CD4-positive, alpha-beta T cell (primary cell): ENCODE measurements at regions not wholly inside any gene's neighbourhood (a gene's known extent, or its start where the extent isn't known, plus 50 kb on each side); places are given as distances from the start of the nearest gene placed in this dataset.
"Not testable (repeated sequence)": the region's sequence is repeated elsewhere in the genome, so short reads cannot be mapped to it uniquely, and the experiment has no call there.

Experiments used
- ATAC-seq: fragments of 200-7000 bp; cut with Tn5 transposase; one replicate; pipeline ENCODE4 v1.10.0; 2022; ENCODE audit warnings: mild to moderate bottlenecking; ENCODE audit not compliant: poor library complexity
- CTCF ChIA-PET: fragments of 350-600 bp; sonication (Branson Sonifier 250); formaldehyde crosslinking; loops from one replicate; lab custom pipeline; 2021; ENCODE audit warnings: antibody characterized with exemption, inconsistent platforms; lab: Charles Lee
- POLR2A ChIA-PET: fragments of 350-600 bp; sonication (Branson Sonifier 250); formaldehyde crosslinking; loops from one replicate; lab custom pipeline; 2021; ENCODE audit warnings: antibody characterized with exemption, inconsistent platforms; lab: Charles Lee
- DNase-seq, 14 experiments: peaks; one replicate each; pipeline ENCODE4 v3.0.0-alpha.2; 2013 to 2020; ENCODE audit warnings: mixed read lengths in 2 of 14
- H3K27ac ChIP-seq, 2 donors: one replicate each; pipeline versions ENCODE4 v1.5.1 to v1.7.0; 2013; ENCODE audit warnings: low read length in 2 of 2, low read depth in 1 of 2, mild to moderate bottlenecking in 1 of 2
- H3K27me3 ChIP-seq, 2 experiments: 1 replicate in 1 of 2; 2 replicates in 1 of 2; pipeline versions ENCODE4 v1.6.1 to v1.7.0; 2013; ENCODE audit warnings: low read length in 2 of 2, control low read depth in 1 of 2, mild to moderate bottlenecking in 1 of 2, moderate library complexity in 1 of 2; ENCODE audit not compliant: insufficient read depth in 2 of 2, control insufficient read depth in 1 of 2
- H3K36me3 ChIP-seq: one replicate; pipeline ENCODE4 v1.6.1; 2013; ENCODE audit warnings: low read length, control low read depth; ENCODE audit not compliant: insufficient read depth
- H3K4me1 ChIP-seq: one replicate; pipeline ENCODE4 v1.6.1; 2013; ENCODE audit warnings: low read length, control low read depth; ENCODE audit not compliant: insufficient read depth
- H3K4me3 ChIP-seq: one replicate; pipeline ENCODE4 v1.5.1; 2013; ENCODE audit warnings: mild to moderate bottlenecking, low read length, moderate library complexity
- H3K9me3 ChIP-seq, 2 experiments: 1 replicate in 1 of 2; 2 replicates in 1 of 2; pipeline versions ENCODE4 v1.6.1 to v1.7.0; 2013; ENCODE audit warnings: low read length in 2 of 2, mild to moderate bottlenecking in 2 of 2, control low read depth in 1 of 2, moderate library complexity in 1 of 2; ENCODE audit not compliant: control insufficient read depth in 1 of 2, insufficient read depth in 1 of 2
- H3K27ac Mint-ChIP-seq: one replicate; pipeline ENCODE4 v1.8.0; 2020; ENCODE audit warnings: mixed read lengths
- H3K27me3 Mint-ChIP-seq: one replicate; pipeline ENCODE4 v1.8.0; 2021; ENCODE audit warnings: mixed read lengths
- H3K36me3 Mint-ChIP-seq: one replicate; pipeline ENCODE4 v1.8.0; 2021; ENCODE audit warnings: low read depth, mixed read lengths
- H3K4me1 Mint-ChIP-seq: one replicate; pipeline ENCODE4 v1.8.0; 2021; ENCODE audit warnings: low read depth, mixed read lengths
- H3K4me3 Mint-ChIP-seq: one replicate; pipeline ENCODE4 v1.8.0; 2020; ENCODE audit warnings: mild to moderate bottlenecking, mixed read lengths
- H3K9me3 Mint-ChIP-seq: one replicate; pipeline ENCODE4 v1.8.0; 2020; ENCODE audit warnings: mixed read lengths
- intact Hi-C, 2 experiments: fragments of 100-400 bp; cut with DNase I in 1 of 2; cut with micrococcal nuclease in 1 of 2; formaldehyde crosslinking; loops; one replicate each; pipeline versions ENCODE4 v1.15.1 to v1.9.0; 2023 to 2025; cut with DNase I, micrococcal nuclease
- TF ChIP-seq, protein P1 (sequence below): fragments of 200-600 bp; IDR thresholded peaks from one replicate; pipeline ENCODE4 v1.8.0; 2022; ENCODE audit warnings: antibody characterized with exemption, mild to moderate bottlenecking

DNA sequence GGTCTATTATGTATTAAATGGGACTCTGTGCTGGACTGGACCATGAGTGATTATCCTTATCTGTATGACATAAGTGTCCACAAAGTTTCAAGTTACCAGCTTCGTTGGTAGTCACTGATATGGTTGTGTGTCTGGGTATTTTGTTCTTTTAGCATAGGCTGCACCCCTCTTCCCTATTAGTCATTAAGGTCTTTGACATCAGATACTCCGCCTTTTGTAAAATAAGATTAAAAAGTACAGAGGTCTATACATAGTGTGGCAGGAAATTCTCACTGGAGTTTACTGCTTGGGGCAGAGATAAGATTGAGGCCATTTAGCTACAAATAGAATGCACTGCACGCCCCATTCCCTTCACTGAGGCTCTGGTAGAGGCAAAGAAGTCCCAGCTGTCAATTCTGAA, 99.4 kb downstream of the TMEM215 start:
- no peaks in the 10 kb centered on the region for H3K4me1 ChIP-seq
- CTCF ChIA-PET, result no interaction called here
- no peak for DNase-seq
- TF ChIP-seq, protein P1, sequence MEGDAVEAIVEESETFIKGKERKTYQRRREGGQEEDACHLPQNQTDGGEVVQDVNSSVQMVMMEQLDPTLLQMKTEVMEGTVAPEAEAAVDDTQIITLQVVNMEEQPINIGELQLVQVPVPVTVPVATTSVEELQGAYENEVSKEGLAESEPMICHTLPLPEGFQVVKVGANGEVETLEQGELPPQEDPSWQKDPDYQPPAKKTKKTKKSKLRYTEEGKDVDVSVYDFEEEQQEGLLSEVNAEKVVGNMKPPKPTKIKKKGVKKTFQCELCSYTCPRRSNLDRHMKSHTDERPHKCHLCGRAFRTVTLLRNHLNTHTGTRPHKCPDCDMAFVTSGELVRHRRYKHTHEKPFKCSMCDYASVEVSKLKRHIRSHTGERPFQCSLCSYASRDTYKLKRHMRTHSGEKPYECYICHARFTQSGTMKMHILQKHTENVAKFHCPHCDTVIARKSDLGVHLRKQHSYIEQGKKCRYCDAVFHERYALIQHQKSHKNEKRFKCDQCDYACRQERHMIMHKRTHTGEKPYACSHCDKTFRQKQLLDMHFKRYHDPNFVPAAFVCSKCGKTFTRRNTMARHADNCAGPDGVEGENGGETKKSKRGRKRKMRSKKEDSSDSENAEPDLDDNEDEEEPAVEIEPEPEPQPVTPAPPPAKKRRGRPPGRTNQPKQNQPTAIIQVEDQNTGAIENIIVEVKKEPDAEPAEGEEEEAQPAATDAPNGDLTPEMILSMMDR, result no peak
- no peak overlapping the region for H3K27ac ChIP-seq
- intact Hi-C loops, result no loop called here
- ATAC-seq, result no peak
- Mint-ChIP-seq H3K27me3 (peaks cover 3% of the 10 kb centered on the region), H3K4me1 (no peaks in the 10 kb centered on the region), H3K4me3 (no peak overlapping the region), H3K27ac (no peak overlapping the region), H3K9me3 (no peaks in the 10 kb centered on the region), H3K36me3 (no peaks in the 10 kb centered on the region)
- POLR2A ChIA-PET, result no interaction called here
- no peaks in the 10 kb centered on the region for H3K9me3 ChIP-seq
- no peaks in the 10 kb centered on the region for H3K27me3 ChIP-seq
- no peak overlapping the region for H3K4me3 ChIP-seq
- H3K36me3 ChIP-seq, result no peaks in the 10 kb centered on the region

DNA sequence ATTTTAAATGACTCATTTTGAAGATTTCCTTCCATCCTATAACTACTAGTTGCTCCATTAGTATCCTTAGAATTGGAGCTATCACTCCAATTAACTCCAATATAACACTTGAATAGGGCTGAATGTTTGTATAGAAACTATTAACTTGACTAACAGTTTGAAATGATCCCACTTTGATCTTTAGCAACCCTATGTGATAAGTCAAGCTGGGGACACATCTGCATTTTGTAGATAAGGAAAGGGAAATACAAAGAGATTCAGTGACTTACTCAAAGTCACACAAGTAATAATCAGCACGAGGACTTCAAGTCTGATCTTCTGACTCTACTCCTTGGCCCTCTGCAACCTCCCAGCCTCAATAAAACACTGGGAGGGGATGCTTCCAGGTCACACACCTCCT, 101.1 kb downstream of the TMEM215 start:
- Mint-ChIP-seq H3K27me3 (peaks cover 4% of the 10 kb centered on the region), H3K27ac (no peak overlapping the region), H3K4me3 (no peak overlapping the region), H3K9me3 (no peaks in the 10 kb centered on the region), H3K36me3 (no peaks in the 10 kb centered on the region), H3K4me1 (no peaks in the 10 kb centered on the region)
- POLR2A ChIA-PET, result no interaction called here
- intact Hi-C loops, result no loop called here
- TF ChIP-seq, protein P1, result no peak
- CTCF ChIA-PET, result no interaction called here
- H3K9me3 ChIP-seq, result no peaks in the 10 kb centered on the region
- H3K36me3 ChIP-seq, result no peaks in the 10 kb centered on the region
- no peak for DNase-seq
- H3K27ac ChIP-seq, result no peak overlapping the region
- ATAC-seq, result no peak
- H3K4me1 ChIP-seq, result no peaks in the 10 kb centered on the region
- H3K4me3 ChIP-seq, result no peak overlapping the region
- H3K27me3 ChIP-seq, result no peaks in the 10 kb centered on the region

DNA sequence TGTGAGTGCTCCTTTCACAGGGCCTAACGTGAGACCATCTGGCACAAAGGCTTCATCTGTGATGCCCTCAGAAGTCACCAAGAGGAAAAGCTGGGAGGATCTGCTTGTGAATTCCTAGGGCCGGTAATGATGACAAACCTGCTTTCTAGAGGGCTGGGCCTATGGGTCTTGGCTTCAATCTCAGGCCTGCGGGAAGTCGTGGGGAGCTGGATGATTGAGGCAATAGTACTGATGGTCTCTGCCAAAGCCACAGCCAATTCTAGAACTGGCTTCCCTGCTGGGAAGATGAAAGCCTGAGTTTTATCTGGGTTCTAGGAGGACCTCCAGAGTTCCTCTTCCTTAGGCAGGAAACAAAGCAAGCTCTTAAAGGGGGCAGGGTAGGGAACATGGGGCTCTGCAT, 102.7 kb downstream of the TMEM215 start:
- ChIA-PET POLR2A (no interaction called here), CTCF (no interaction called here)
- TF ChIP-seq, protein P1, result no peak
- no peaks in the 10 kb centered on the region for H3K4me1 Mint-ChIP-seq
- no peaks in the 10 kb centered on the region for H3K4me1 ChIP-seq
- no peak overlapping the region for H3K4me3 Mint-ChIP-seq
- H3K9me3 ChIP-seq, result no peaks in the 10 kb centered on the region
- no peak for DNase-seq
- peaks cover 7% of the 10 kb centered on the region for H3K27me3 Mint-ChIP-seq
- no peak overlapping the region for H3K27ac Mint-ChIP-seq
- H3K4me3 ChIP-seq, result no peak overlapping the region
- no peaks in the 10 kb centered on the region for H3K36me3 ChIP-seq
- H3K27me3 ChIP-seq, result peaks cover 0 to 2% of the 10 kb centered on the region in 2 experiments
- ATAC-seq, result no peak
- intact Hi-C loops, result no loop called here
- H3K9me3 Mint-ChIP-seq, result no peaks in the 10 kb centered on the region
- H3K36me3 Mint-ChIP-seq, result no peaks in the 10 kb centered on the region
- no peak overlapping the region for H3K27ac ChIP-seq

DNA sequence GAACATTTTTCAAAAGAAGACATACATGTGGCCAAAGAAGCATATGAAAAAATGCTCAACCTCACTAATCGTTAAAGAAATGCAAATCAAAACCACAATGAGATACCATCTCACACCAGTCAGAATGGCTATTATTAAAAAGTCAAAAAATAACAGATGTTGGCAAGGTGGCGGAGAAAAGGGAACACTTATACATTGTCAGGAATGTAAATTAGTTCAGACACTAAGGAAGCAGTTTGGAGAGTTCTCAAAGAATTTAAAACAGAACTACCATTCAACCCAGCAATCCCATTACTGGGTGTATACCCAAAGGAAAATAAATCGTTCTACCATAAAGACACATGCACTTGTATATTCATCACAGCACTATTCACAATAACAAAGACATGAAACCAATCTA, 106.9 kb downstream of the APTX start:
- H3K4me3 Mint-ChIP-seq, H3K36me3 Mint-ChIP-seq, H3K9me3 ChIP-seq, CTCF ChIA-PET, H3K27ac Mint-ChIP-seq, H3K27ac ChIP-seq, H3K36me3 ChIP-seq, intact Hi-C loops, POLR2A ChIA-PET, H3K9me3 Mint-ChIP-seq, DNase-seq, H3K4me3 ChIP-seq, H3K4me1 Mint-ChIP-seq, H3K27me3 ChIP-seq, ATAC-seq, H3K4me1 ChIP-seq: not testable (repeated sequence)
- H3K27me3 Mint-ChIP-seq, result peaks cover 13% of the 10 kb centered on the region
